Lung (tissue), 11 donors: ENCODE measurements at regions not wholly inside any gene's neighbourhood (a gene's known extent, or its start where the extent isn't known, plus 50 kb on each side); places are given as distances from the start of the nearest gene placed in this dataset.

Source experiments
- ATAC-seq: fragments of 200-7000 bp; cut with Tn5 transposase; one replicate; pipeline ENCODE4 v1.9.1; 2020; ENCODE audit warnings: moderate number of reproducible peaks; ENCODE audit not compliant: insufficient read depth, low FRiP score
- DNase-seq, 3 donors: peaks; one replicate each; pipeline ENCODE4 v3.0.0-alpha.2; 2013 to 2017
- H3K27ac ChIP-seq, 2 donors: one replicate each; pipeline ENCODE4 v1.5.1; 2013; ENCODE audit warnings: mild to moderate bottlenecking in 2 of 2, moderate library complexity in 2 of 2, control low read depth in 1 of 2, inconsistent platforms in 1 of 2, low read depth in 1 of 2, low read length in 1 of 2
- H3K27me3 ChIP-seq, 3 donors: one replicate each; pipeline ENCODE4 v1.5.1; 2013; ENCODE audit warnings: low read length in 2 of 3; ENCODE audit not compliant: control insufficient read depth in 3 of 3, insufficient read depth in 3 of 3
- H3K36me3 ChIP-seq, 4 donors: one replicate each; pipeline ENCODE4 v1.5.1; 2013; ENCODE audit warnings: low read length in 4 of 4, mild to moderate bottlenecking in 1 of 4, moderate library complexity in 1 of 4; ENCODE audit not compliant: control insufficient read depth in 4 of 4, insufficient read depth in 4 of 4
- H3K4me1 ChIP-seq, 5 donors: one replicate each; pipeline ENCODE4 v1.5.1; 2013; ENCODE audit warnings: low read length in 5 of 5, mild to moderate bottlenecking in 2 of 5, moderate library complexity in 1 of 5; ENCODE audit not compliant: control insufficient read depth in 5 of 5, insufficient read depth in 5 of 5
- H3K4me3 ChIP-seq: one replicate; pipeline ENCODE4 v1.5.1; 2013; ENCODE audit warnings: mild to moderate bottlenecking, control low read depth, moderate library complexity
- H3K9ac ChIP-seq, 2 donors: one replicate each; pipeline ENCODE4 v1.5.1; 2013; ENCODE audit warnings: low read length in 2 of 2, control low read depth in 1 of 2; ENCODE audit not compliant: insufficient read depth in 1 of 2
- H3K9me3 ChIP-seq, 4 donors: one replicate each; pipeline ENCODE4 v1.5.1; 2013; ENCODE audit warnings: low read length in 3 of 4, mild to moderate bottlenecking in 1 of 4, moderate library complexity in 1 of 4; ENCODE audit not compliant: control insufficient read depth in 4 of 4, insufficient read depth in 3 of 4
- CTCF ChIP-seq: IDR thresholded peaks from 2 replicates; pipeline ENCODE4 v1.5.1; 2012; ENCODE audit warnings: mild to moderate bottlenecking; ENCODE audit errors: control extremely low read depth, extremely low read depth
- WGBS, 2 donors: extraction: QIAGEN DNeasy Blood & Tissue Kit; methylation state at CpG; one replicate each; pipeline ENCODE4 v1.1.7; 2013; 5-methylcytosine and 5-hydroxymethylcytosine counted together
- donor health status: control.
- donor health status: control.
- donor health status: Bipolar disorder and iron deficiency.
- donor health status: healthy.
- donor health status: DM: yes; HTN: yes; CAD: no.

DNA sequence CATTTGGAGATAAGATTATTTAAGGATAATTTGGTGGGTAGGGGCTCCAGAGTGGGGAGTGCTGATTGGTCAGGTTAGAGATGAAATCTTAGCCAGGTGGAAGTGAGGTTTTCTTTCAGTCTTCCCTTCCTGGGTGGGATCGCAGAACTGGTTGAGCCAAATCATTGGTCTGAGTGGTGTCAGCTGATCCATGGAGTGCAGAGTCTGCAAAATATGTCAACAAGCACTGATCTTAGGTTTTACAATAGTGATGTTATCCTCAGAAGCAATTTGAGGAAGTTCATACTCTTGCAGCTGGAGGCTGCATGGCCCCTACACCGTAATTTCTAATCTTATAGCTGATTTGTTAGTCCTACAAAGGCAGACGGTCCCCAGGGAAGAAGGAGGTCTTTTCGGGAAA lies 1483.4 kb upstream of the ZEB2 start:
- Histone ChIP-seq H3K9ac (no peak overlapping the region), H3K9me3 (no peaks in the 10 kb centered on the region), H3K4me1 (no peaks in the 10 kb centered on the region), H3K27ac (no peak overlapping the region), H3K36me3 (no peaks in the 10 kb centered on the region), H3K27me3 (no peaks in the 10 kb centered on the region), H3K4me3 (no peak overlapping the region)
- no peak for DNase-seq
- TF ChIP-seq CTCF: no peak
- ATAC-seq: no peak
- WGBS, 2 donors: 88 to 95% methylated on average over 4 of the region's 4 CpGs

- H3K9ac ChIP-seq: no peak overlapping the region
- TF ChIP-seq CTCF: no peak
- H3K27ac ChIP-seq: no peak overlapping the region
- H3K4me1 ChIP-seq: no peaks in the 10 kb centered on the region
- no peak overlapping the region for H3K4me3 ChIP-seq
- no peak for DNase-seq
- no peaks in the 10 kb centered on the region for H3K36me3 ChIP-seq
- H3K9me3 ChIP-seq: peaks cover 0 to 10% (median 5%) of the 10 kb centered on the region in 4 donors
- no peak for ATAC-seq
- no peaks in the 10 kb centered on the region for H3K27me3 ChIP-seq
Measured at GRCh38 chr2:145994910-145995309, 1475.0 kb upstream of the ZEB2 start.

- WGBS, 2 donors: 90 to 97% methylated on average over 3 of the region's 3 CpGs
- Histone ChIP-seq H3K36me3 (no peaks in the 10 kb centered on the region), H3K27ac (no peak overlapping the region), H3K9ac (no peak overlapping the region), H3K27me3 (no peaks in the 10 kb centered on the region), H3K4me3 (no peak overlapping the region), H3K9me3 (peaks cover 0 to 10% (median 5%) of the 10 kb centered on the region in 4 donors), H3K4me1 (no peaks in the 10 kb centered on the region)
- DNase-seq (no peak), ATAC-seq (no peak)
- TF ChIP-seq CTCF: no peak
Measured at GRCh38 chr2:145992572-145992971, 1472.7 kb upstream of the ZEB2 start.

DNA sequence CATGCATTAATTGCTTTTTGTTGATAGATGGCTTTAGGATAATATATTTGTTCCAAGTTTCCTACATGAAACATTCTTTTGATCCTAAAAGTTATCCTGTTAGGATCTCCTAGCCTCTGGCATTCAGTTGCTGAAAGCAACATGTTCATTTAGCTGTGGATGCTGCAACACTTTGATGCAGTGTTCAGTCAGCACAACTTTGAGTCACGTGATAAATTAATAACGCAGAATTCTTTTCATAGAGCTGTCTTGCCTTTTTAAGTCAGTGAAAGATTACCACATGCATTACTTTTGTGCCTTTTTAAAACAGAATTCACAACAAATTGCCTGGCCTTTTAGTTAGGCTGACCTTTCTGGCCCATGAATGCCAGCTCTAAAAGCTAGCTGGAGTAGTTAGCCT lies 1467.9 kb upstream of the ZEB2 start:
- no peaks in the 10 kb centered on the region for H3K36me3 ChIP-seq
- peaks cover 0 to 5% (median 0%) of the 10 kb centered on the region in 5 donors for H3K4me1 ChIP-seq
- no peak overlapping the region for H3K27ac ChIP-seq
- H3K9ac ChIP-seq: no peak overlapping the region
- ATAC-seq (no peak), DNase-seq (peak in 1 of 3 donors; percentile 16)
- H3K27me3 ChIP-seq: no peaks in the 10 kb centered on the region
- 72 to 92% methylated on average over 2 of the region's 2 CpGs for WGBS, 2 donors
- no peak for TF ChIP-seq CTCF
- H3K4me3 ChIP-seq: no peak overlapping the region
- H3K9me3 ChIP-seq: no peaks in the 10 kb centered on the region
